ENCODE measurements at regions not wholly inside any gene's neighbourhood (a gene's known extent, or its start where the extent isn't known, plus 50 kb on each side); places are given as distances from the start of the nearest gene placed in this dataset.

- H3K27me3 ChIP-seq (ENCODE audit: insufficient read depth, low read length, poor library complexity) = peaks cover 5% of the 10 kb centered on the region
- ATAC-seq (ENCODE audit: insufficient read depth, low read depth) = no peak
- TF ChIP-seq EZH2 (IDR thresholded peaks at IDR 0.05; ENCODE audit: borderline replicate concordance, low read depth, low read length, severe bottlenecking) = no peak
- no peak for TF ChIP-seq CTCF (IDR thresholded peaks at IDR 0.05; ENCODE audit: borderline replicate concordance, extremely low read depth, low read length, poor library complexity, severe bottlenecking)
Observed at GRCh38 chr11:44446996-44447771, 118.3 kb upstream of the CD82 start.

GRCh38 chr11:44450295-44450932 lies 115.0 kb upstream of the CD82 start:
- no peak for ATAC-seq (ENCODE audit: insufficient read depth, low read depth)
- Histone ChIP-seq H3K4me3 (ENCODE audit: low read depth in 1 of 2, low read length in 2 of 2) (no peak overlapping the region), H3K36me3 (ENCODE audit: insufficient read depth, low read length) (no peaks in the 10 kb centered on the region), H3K27ac (ENCODE audit: low read length) (no peak overlapping the region), H2AFZ (ENCODE audit: low read depth, low read length) (no peak overlapping the region), H4K20me1 (ENCODE audit: insufficient read depth, low read length) (0 out of 2 replicates have a peak, but pooled peaks cover 3% of the 10 kb centered on the region), H3K27me3 (ENCODE audit: insufficient read depth, low read length, poor library complexity) (peaks cover 5% of the 10 kb centered on the region), H3K4me1 (ENCODE audit: insufficient read depth, low read length) (no peaks in the 10 kb centered on the region), H3K9me3 (ENCODE audit: insufficient read depth, low read length, severe bottlenecking) (no peaks in the 10 kb centered on the region), H3K9ac (ENCODE audit: low read depth, low read length) (no peak overlapping the region), H3K79me2 (ENCODE audit: insufficient read depth, low read length) (no peaks in the 10 kb centered on the region), H3K4me2 (ENCODE audit: insufficient read depth, low read length) (no peak overlapping the region)
- no peak for DNase-seq
- TF ChIP-seq CTCF (IDR thresholded peaks at IDR 0.05; ENCODE audit: borderline replicate concordance, extremely low read depth, low read length, poor library complexity, severe bottlenecking) (no peak), EZH2 (IDR thresholded peaks at IDR 0.05; ENCODE audit: borderline replicate concordance, low read depth, low read length, severe bottlenecking) (no peak)

More at GRCh38 chr11:44446996-44447771, 118.3 kb upstream of the CD82 start:
- no peaks in the 10 kb centered on the region for H4K20me1 ChIP-seq (ENCODE audit: insufficient read depth, low read length)
- no peak for DNase-seq
- no peak overlapping the region for H3K4me3 ChIP-seq (ENCODE audit: low read depth in 1 of 2, low read length in 2 of 2)
- H3K36me3 ChIP-seq (ENCODE audit: insufficient read depth, low read length) = no peaks in the 10 kb centered on the region
- no peaks in the 10 kb centered on the region for H3K9me3 ChIP-seq (ENCODE audit: insufficient read depth, low read length, severe bottlenecking)
- no peak overlapping the region for H3K9ac ChIP-seq (ENCODE audit: low read depth, low read length)
- H3K79me2 ChIP-seq (ENCODE audit: insufficient read depth, low read length) = no peaks in the 10 kb centered on the region
- no peak overlapping the region for H3K4me2 ChIP-seq (ENCODE audit: insufficient read depth, low read length)
- H3K4me1 ChIP-seq (ENCODE audit: insufficient read depth, low read length) = no peaks in the 10 kb centered on the region
- H2AFZ ChIP-seq (ENCODE audit: low read depth, low read length) = no peak overlapping the region
- no peak overlapping the region for H3K27ac ChIP-seq (ENCODE audit: low read length)

- no peak overlapping the region for H3K27ac ChIP-seq (ENCODE audit: low read length)
- TF ChIP-seq EZH2 (IDR thresholded peaks at IDR 0.05; ENCODE audit: borderline replicate concordance, low read depth, low read length, severe bottlenecking) (no peak), CTCF (IDR thresholded peaks at IDR 0.05; ENCODE audit: borderline replicate concordance, extremely low read depth, low read length, poor library complexity, severe bottlenecking) (no peak)
- H3K9ac ChIP-seq (ENCODE audit: low read depth, low read length) = no peak overlapping the region
- H3K4me2 ChIP-seq (ENCODE audit: insufficient read depth, low read length) = no peak overlapping the region
- no peak overlapping the region for H3K4me3 ChIP-seq (ENCODE audit: low read depth in 1 of 2, low read length in 2 of 2)
- ATAC-seq (ENCODE audit: insufficient read depth, low read depth) = no peak
- no peaks in the 10 kb centered on the region for H3K9me3 ChIP-seq (ENCODE audit: insufficient read depth, low read length, severe bottlenecking)
- H3K79me2 ChIP-seq (ENCODE audit: insufficient read depth, low read length) = no peaks in the 10 kb centered on the region
- no peaks in the 10 kb centered on the region for H3K27me3 ChIP-seq (ENCODE audit: insufficient read depth, low read length, poor library complexity)
- H2AFZ ChIP-seq (ENCODE audit: low read depth, low read length) = no peak overlapping the region
- no peaks in the 10 kb centered on the region for H3K4me1 ChIP-seq (ENCODE audit: insufficient read depth, low read length)
- H4K20me1 ChIP-seq (ENCODE audit: insufficient read depth, low read length) = 0 out of 2 replicates have a peak, but pooled peaks cover 3% of the 10 kb centered on the region
- DNase-seq = no peak
- H3K36me3 ChIP-seq (ENCODE audit: insufficient read depth, low read length) = no peaks in the 10 kb centered on the region
Observed at GRCh38 chr11:44451706-44452105, 113.8 kb upstream of the CD82 start.
